ENCODE measurements at regions not wholly inside any gene's neighbourhood (a gene's known extent, or its start where the extent isn't known, plus 50 kb on each side); places are given as distances from the start of the nearest gene placed in this dataset.

- no peaks in the 10 kb centered on the region for H3K36me3 Mint-ChIP-seq
- DNase-seq (no peak), ATAC-seq (replicated peaks) (no peak)
- no peaks in the 10 kb centered on the region for H3K9me3 Mint-ChIP-seq
- no peak overlapping the region for H3K27ac Mint-ChIP-seq
- no peak overlapping the region for H3K4me3 Mint-ChIP-seq
- no peaks in the 10 kb centered on the region for H3K4me1 Mint-ChIP-seq
- no peaks in the 10 kb centered on the region for H3K27me3 Mint-ChIP-seq
Observed at GRCh38 chr5:164472165-164472564, 966.7 kb downstream of the MAT2B start.

- no peaks in the 10 kb centered on the region for H3K27me3 Mint-ChIP-seq
- H3K27ac Mint-ChIP-seq = no peak overlapping the region
- H3K4me1 Mint-ChIP-seq = no peaks in the 10 kb centered on the region
- no peak for ATAC-seq (replicated peaks)
- no peaks in the 10 kb centered on the region for H3K36me3 Mint-ChIP-seq
- DNase-seq = no peak
- no peaks in the 10 kb centered on the region for H3K9me3 Mint-ChIP-seq
- H3K4me3 Mint-ChIP-seq = no peak overlapping the region
Observed at GRCh38 chr5:164475339-164475977, 970.0 kb downstream of the MAT2B start.

GRCh38 chr5:164481270-164481669 lies 975.9 kb downstream of the MAT2B start:
- Mint-ChIP-seq H3K36me3 (no peaks in the 10 kb centered on the region), H3K4me3 (no peak overlapping the region), H3K4me1 (no peaks in the 10 kb centered on the region), H3K27ac (no peak overlapping the region), H3K27me3 (peaks cover 5 to 6% of the 10 kb centered on the region in 2 donors), H3K9me3 (peaks cover 3 to 4% of the 10 kb centered on the region in 2 donors)
- ATAC-seq (replicated peaks) = no peak
- no peak for DNase-seq

- H3K4me1 Mint-ChIP-seq = no peaks in the 10 kb centered on the region
- H3K36me3 Mint-ChIP-seq = no peaks in the 10 kb centered on the region
- H3K4me3 Mint-ChIP-seq = no peak overlapping the region
- H3K27me3 Mint-ChIP-seq = peaks cover 5 to 6% of the 10 kb centered on the region in 2 donors
- ATAC-seq (replicated peaks) = no peak
- no peak overlapping the region for H3K27ac Mint-ChIP-seq
- DNase-seq = no peak
- H3K9me3 Mint-ChIP-seq = peaks cover 3 to 4% of the 10 kb centered on the region in 2 donors
Observed at GRCh38 chr5:164482351-164482750, 976.9 kb downstream of the MAT2B start.

- no peak overlapping the region for H3K4me3 Mint-ChIP-seq
- H3K27ac Mint-ChIP-seq = no peak overlapping the region
- DNase-seq (no peak), ATAC-seq (replicated peaks) (no peak)
- peaks cover 4 to 5% of the 10 kb centered on the region in 2 donors for H3K9me3 Mint-ChIP-seq
- no peaks in the 10 kb centered on the region for H3K4me1 Mint-ChIP-seq
- H3K36me3 Mint-ChIP-seq = no peaks in the 10 kb centered on the region
- H3K27me3 Mint-ChIP-seq = peaks cover 5 to 6% of the 10 kb centered on the region in 2 donors
Observed at GRCh38 chr5:164484948-164485347, 979.5 kb downstream of the MAT2B start.

- peaks cover 0 to 4% of the 10 kb centered on the region in 2 donors for H3K9me3 Mint-ChIP-seq
- no peak for ATAC-seq (replicated peaks)
- H3K4me3 Mint-ChIP-seq = no peak overlapping the region
- no peaks in the 10 kb centered on the region for H3K36me3 Mint-ChIP-seq
- DNase-seq = no peak
- no peaks in the 10 kb centered on the region for H3K4me1 Mint-ChIP-seq
- no peaks in the 10 kb centered on the region for H3K27me3 Mint-ChIP-seq
- no peak overlapping the region for H3K27ac Mint-ChIP-seq
Observed at GRCh38 chr5:164487939-164488338, 982.5 kb downstream of the MAT2B start.

GRCh38 chr5:164497311-164498064 lies 992.1 kb downstream of the MAT2B start:
- no peak overlapping the region for H3K27ac Mint-ChIP-seq
- no peak for ATAC-seq (replicated peaks)

GRCh38 chr5:164498438-164498837 lies 993.0 kb downstream of the MAT2B start:
- no peak for DNase-seq
- no peaks in the 10 kb centered on the region for H3K36me3 Mint-ChIP-seq
- no peaks in the 10 kb centered on the region for H3K9me3 Mint-ChIP-seq
- H3K27me3 Mint-ChIP-seq = peaks cover 4 to 7% of the 10 kb centered on the region in 2 donors
- ATAC-seq (replicated peaks) = no peak
- no peak overlapping the region for H3K27ac Mint-ChIP-seq
- no peak overlapping the region for H3K4me3 Mint-ChIP-seq
- no peaks in the 10 kb centered on the region for H3K4me1 Mint-ChIP-seq

More at GRCh38 chr5:164497311-164498064, 992.1 kb downstream of the MAT2B start:
- Mint-ChIP-seq H3K36me3 (no peaks in the 10 kb centered on the region), H3K27me3 (peaks cover 4 to 7% of the 10 kb centered on the region in 2 donors), H3K4me3 (no peak overlapping the region), H3K9me3 (no peaks in the 10 kb centered on the region), H3K4me1 (no peaks in the 10 kb centered on the region)
- DNase-seq = no peak

GRCh38 chr5:164500856-164501255 lies 995.4 kb downstream of the MAT2B start:
- H3K36me3 Mint-ChIP-seq = no peaks in the 10 kb centered on the region
- peaks cover 0 to 6% of the 10 kb centered on the region in 2 donors for H3K27me3 Mint-ChIP-seq
- ATAC-seq (replicated peaks) = no peak
- H3K4me1 Mint-ChIP-seq = peaks cover 2 to 8% of the 10 kb centered on the region in 2 donors
- no peaks in the 10 kb centered on the region for H3K9me3 Mint-ChIP-seq
- no peak for DNase-seq
- no peak overlapping the region for H3K27ac Mint-ChIP-seq
- no peak overlapping the region for H3K4me3 Mint-ChIP-seq

- ATAC-seq (replicated peaks) = no peak
- no peak overlapping the region for H3K4me3 Mint-ChIP-seq
- DNase-seq = no peak
- H3K27me3 Mint-ChIP-seq = peaks cover 0 to 8% of the 10 kb centered on the region in 2 donors
- H3K4me1 Mint-ChIP-seq = peaks cover 2 to 8% of the 10 kb centered on the region in 2 donors
- no peaks in the 10 kb centered on the region for H3K9me3 Mint-ChIP-seq
- no peaks in the 10 kb centered on the region for H3K36me3 Mint-ChIP-seq
- no peak overlapping the region for H3K27ac Mint-ChIP-seq
Observed at GRCh38 chr5:164501344-164501743, 995.9 kb downstream of the MAT2B start.

- Mint-ChIP-seq H3K27ac (no peak overlapping the region), H3K27me3 (peaks cover 6 to 12% of the 10 kb centered on the region in 2 donors), H3K9me3 (no peaks in the 10 kb centered on the region), H3K36me3 (no peaks in the 10 kb centered on the region), H3K4me3 (no peak overlapping the region), H3K4me1 (peaks cover 2 to 8% of the 10 kb centered on the region in 2 donors)
- ATAC-seq (replicated peaks) (peak; percentile 38 to 45), DNase-seq (peak; percentile 21)
Observed at GRCh38 chr5:164504141-164504772, 998.8 kb downstream of the MAT2B start.

- Mint-ChIP-seq H3K27ac (no peak overlapping the region), H3K4me1 (peaks cover 2 to 8% of the 10 kb centered on the region in 2 donors), H3K27me3 (peaks cover 6 to 12% of the 10 kb centered on the region in 2 donors), H3K36me3 (no peaks in the 10 kb centered on the region), H3K4me3 (no peak overlapping the region), H3K9me3 (no peaks in the 10 kb centered on the region)
- DNase-seq (no peak), ATAC-seq (replicated peaks) (no peak)
Observed at GRCh38 chr5:164505791-164506190, 1000.4 kb downstream of the MAT2B start.

- no peaks in the 10 kb centered on the region for H3K36me3 Mint-ChIP-seq
- H3K4me1 Mint-ChIP-seq = no peaks in the 10 kb centered on the region
- no peaks in the 10 kb centered on the region for H3K27me3 Mint-ChIP-seq
- DNase-seq = no peak
- H3K27ac Mint-ChIP-seq = no peak overlapping the region
- H3K4me3 Mint-ChIP-seq = no peak overlapping the region
- peaks cover 0 to 4% of the 10 kb centered on the region in 2 donors for H3K9me3 Mint-ChIP-seq
- ATAC-seq (replicated peaks) = no peak
Observed at GRCh38 chr5:164518067-164518740, 1012.8 kb downstream of the MAT2B start.

GRCh38 chr5:164518741-164519080 lies 1013.3 kb downstream of the MAT2B start:
- DNase-seq = no peak
- H3K36me3 Mint-ChIP-seq = no peaks in the 10 kb centered on the region
- ATAC-seq (replicated peaks) = no peak
- H3K9me3 Mint-ChIP-seq = peaks cover 0 to 3% of the 10 kb centered on the region in 2 donors
- no peak overlapping the region for H3K4me3 Mint-ChIP-seq
- H3K4me1 Mint-ChIP-seq = no peaks in the 10 kb centered on the region
- H3K27me3 Mint-ChIP-seq = no peaks in the 10 kb centered on the region
- H3K27ac Mint-ChIP-seq = no peak overlapping the region

Data from stimulated activated naive B cell treated with anti-CD40 and anti-IgM and Interleukin-4, amounts not matched to agents 10 μg/mL and 1 μg/mL and 100 μg/mL, for 72 hours (primary cell).